Activated naive CD8-positive, alpha-beta T cell treated with anti-CD3 and anti-CD28 coated beads for 36 hours (primary cell): ENCODE measurements at regions not wholly inside any gene's neighbourhood (a gene's known extent, or its start where the extent isn't known, plus 50 kb on each side); places are given as distances from the start of the nearest gene placed in this dataset.
"Not testable (repeated sequence)": the region's sequence is repeated elsewhere in the genome, so short reads cannot be mapped to it uniquely, and the experiment has no call there.

Source experiments
- DNase-seq: peaks from one replicate; pipeline ENCODE4 v3.0.0; 2021
- H3K27ac Mint-ChIP-seq: one replicate; pipeline ENCODE4 v1.8.0; 2022; ENCODE audit warnings: mild to moderate bottlenecking, moderate library complexity, mixed read lengths
- H3K27me3 Mint-ChIP-seq: one replicate; pipeline ENCODE4 v1.8.0; 2022; ENCODE audit warnings: mild to moderate bottlenecking, mixed read lengths
- H3K36me3 Mint-ChIP-seq: one replicate; pipeline ENCODE4 v1.8.0; 2021; ENCODE audit warnings: mild to moderate bottlenecking, mixed read lengths
- H3K4me1 Mint-ChIP-seq: one replicate; pipeline ENCODE4 v1.8.0; 2021; ENCODE audit warnings: mixed read lengths
- H3K4me3 Mint-ChIP-seq: one replicate; pipeline ENCODE4 v1.8.0; 2022; ENCODE audit warnings: mild to moderate bottlenecking, moderate library complexity, mixed read lengths
- H3K9me3 Mint-ChIP-seq: one replicate; pipeline ENCODE4 v1.8.0; 2022; ENCODE audit warnings: mixed read lengths

DNA sequence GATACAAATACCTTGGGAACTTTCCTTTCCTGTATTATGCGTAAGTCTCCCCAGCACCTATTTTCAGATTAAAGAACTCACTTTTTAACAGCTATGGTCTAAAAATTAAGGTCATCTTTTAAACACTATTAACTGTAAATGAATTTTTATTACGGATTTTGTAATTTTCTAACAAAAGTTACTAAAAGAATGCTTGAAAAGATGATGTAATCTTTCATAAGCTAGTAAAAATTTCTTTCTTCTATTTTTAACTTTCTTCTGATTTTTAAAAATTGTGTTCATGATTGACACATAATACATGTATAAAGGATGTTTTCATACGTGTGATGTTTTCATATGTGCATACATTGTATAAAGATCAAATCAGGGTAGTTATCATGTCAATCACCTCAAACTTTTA lies 291.2 kb upstream of the MBL2 start:
- no peaks in the 10 kb centered on the region for H3K27me3 Mint-ChIP-seq
- no peaks in the 10 kb centered on the region for H3K36me3 Mint-ChIP-seq
- no peak for DNase-seq
- H3K9me3 Mint-ChIP-seq = peaks cover 4% of the 10 kb centered on the region
- no peak overlapping the region for H3K4me3 Mint-ChIP-seq
- H3K27ac Mint-ChIP-seq = no peak overlapping the region
- no peaks in the 10 kb centered on the region for H3K4me1 Mint-ChIP-seq

GRCh38 chr10:53052521-53053164 lies 280.1 kb upstream of the MBL2 start:
- no peak for DNase-seq
- H3K36me3 Mint-ChIP-seq = no peaks in the 10 kb centered on the region
- H3K4me1 Mint-ChIP-seq = no peaks in the 10 kb centered on the region
- no peaks in the 10 kb centered on the region for H3K9me3 Mint-ChIP-seq
- H3K27me3 Mint-ChIP-seq = no peaks in the 10 kb centered on the region
- H3K4me3 Mint-ChIP-seq = no peak overlapping the region
- no peak overlapping the region for H3K27ac Mint-ChIP-seq

- no peaks in the 10 kb centered on the region for H3K27me3 Mint-ChIP-seq
- no peak for DNase-seq
- H3K36me3 Mint-ChIP-seq = no peaks in the 10 kb centered on the region
- H3K4me3 Mint-ChIP-seq = no peak overlapping the region
- no peaks in the 10 kb centered on the region for H3K9me3 Mint-ChIP-seq
- H3K27ac Mint-ChIP-seq = no peak overlapping the region
- H3K4me1 Mint-ChIP-seq = no peaks in the 10 kb centered on the region
These were observed 272.7 kb upstream of the MBL2 start for GRCh38 chr10:53045315-53045714.

- not testable (repeated sequence) for DNase-seq, H3K27ac Mint-ChIP-seq, H3K36me3 Mint-ChIP-seq, H3K4me1 Mint-ChIP-seq, H3K9me3 Mint-ChIP-seq, H3K4me3 Mint-ChIP-seq, H3K27me3 Mint-ChIP-seq
These were observed 263.2 kb upstream of the MBL2 start for GRCh38 chr10:53035823-53036222.

DNA sequence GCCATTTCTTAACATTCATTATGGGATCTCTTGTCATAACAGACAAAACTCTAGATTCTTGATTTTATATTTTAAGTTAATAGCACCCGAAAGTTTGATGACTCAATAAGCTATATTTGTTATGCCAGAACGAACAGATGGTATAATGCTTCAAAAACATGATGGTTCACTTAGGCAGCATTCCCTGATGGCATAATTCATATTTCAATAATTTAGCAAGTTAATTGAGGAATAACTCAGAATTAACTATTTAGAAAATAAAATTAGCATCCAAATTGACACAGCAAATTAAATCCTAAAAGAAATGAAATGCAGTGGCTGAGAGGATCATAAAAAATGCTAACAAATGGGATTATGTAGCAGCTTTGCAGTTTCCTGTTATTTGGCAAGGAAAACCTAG lies 260.8 kb upstream of the MBL2 start:
- no peaks in the 10 kb centered on the region for H3K4me1 Mint-ChIP-seq
- DNase-seq = no peak
- H3K27ac Mint-ChIP-seq = no peak overlapping the region
- no peaks in the 10 kb centered on the region for H3K36me3 Mint-ChIP-seq
- no peaks in the 10 kb centered on the region for H3K27me3 Mint-ChIP-seq
- H3K4me3 Mint-ChIP-seq = no peak overlapping the region
- no peaks in the 10 kb centered on the region for H3K9me3 Mint-ChIP-seq

DNA sequence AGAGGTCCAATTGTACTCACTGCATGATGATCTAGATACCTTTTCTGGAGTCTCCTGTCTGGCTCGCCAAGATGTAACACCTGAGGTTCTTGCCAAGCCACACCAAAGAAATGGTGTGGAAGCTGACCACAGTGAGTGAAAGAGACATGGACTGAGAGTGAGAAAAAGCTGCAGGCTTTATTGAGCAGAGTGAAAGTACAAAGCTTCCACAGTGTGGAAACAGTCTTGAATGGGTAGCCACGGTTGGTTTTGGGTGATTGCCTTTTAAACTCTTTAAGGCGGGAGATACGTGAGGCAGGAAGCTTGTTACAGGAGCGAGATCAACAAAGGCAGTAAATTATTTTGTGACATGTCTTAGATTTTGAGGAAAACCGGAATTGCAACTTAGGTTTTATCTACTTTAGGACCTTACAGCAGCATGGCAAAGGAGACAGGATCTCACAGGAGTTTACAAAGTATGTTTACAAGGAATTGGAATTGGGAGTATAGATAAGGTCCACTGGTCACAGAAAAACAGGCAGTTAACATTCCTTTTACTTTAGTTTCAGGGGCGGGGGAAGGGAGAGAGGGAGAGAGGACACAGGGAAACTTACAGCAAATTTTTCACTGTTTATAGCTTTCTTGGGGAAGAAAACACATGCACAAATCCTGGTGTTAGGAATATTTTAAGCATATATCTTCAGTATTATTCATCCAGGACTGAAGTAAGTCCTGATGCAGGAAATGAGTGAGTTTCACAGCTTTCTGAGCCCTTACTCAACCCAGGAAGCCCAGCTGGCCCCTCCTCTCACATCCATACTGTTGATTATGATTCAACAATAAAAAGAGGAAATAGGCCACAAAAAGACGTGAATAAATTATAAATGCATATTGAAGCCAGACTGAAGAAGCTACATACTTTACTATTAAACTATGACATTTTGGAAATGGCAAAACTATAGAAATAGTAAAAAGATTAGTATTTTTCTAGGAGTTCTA lies 257.6 kb upstream of the MBL2 start:
- not testable (repeated sequence) for H3K27me3 Mint-ChIP-seq, H3K27ac Mint-ChIP-seq, H3K9me3 Mint-ChIP-seq, H3K4me1 Mint-ChIP-seq, H3K36me3 Mint-ChIP-seq, H3K4me3 Mint-ChIP-seq, DNase-seq

- no peak overlapping the region for H3K4me3 Mint-ChIP-seq
- H3K36me3 Mint-ChIP-seq = no peaks in the 10 kb centered on the region
- H3K9me3 Mint-ChIP-seq = no peaks in the 10 kb centered on the region
- DNase-seq = no peak
- no peak overlapping the region for H3K27ac Mint-ChIP-seq
- no peaks in the 10 kb centered on the region for H3K4me1 Mint-ChIP-seq
- no peaks in the 10 kb centered on the region for H3K27me3 Mint-ChIP-seq
These were observed 256.9 kb upstream of the MBL2 start for GRCh38 chr10:53029449-53029848.

DNA sequence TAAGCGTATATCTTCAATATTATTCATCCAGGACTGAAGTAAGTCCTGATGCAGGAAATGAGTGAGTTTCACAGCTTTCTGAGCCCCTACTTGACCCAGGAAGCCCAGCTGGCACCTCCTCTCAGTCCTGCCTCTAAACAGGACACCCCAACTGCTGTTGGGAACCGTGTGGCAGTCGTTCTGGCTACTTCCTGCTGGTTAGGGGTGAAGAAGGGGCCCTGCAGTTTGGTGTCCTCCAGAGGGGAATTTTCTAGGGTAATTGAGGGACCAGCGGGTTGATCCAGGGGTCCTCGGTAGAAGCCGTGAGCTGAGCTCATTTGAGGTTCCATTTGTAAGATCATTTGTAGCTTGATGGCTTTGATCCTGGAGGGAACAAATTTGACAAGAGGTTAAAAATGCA lies 253.2 kb upstream of the MBL2 start:
- not testable (repeated sequence) for H3K27me3 Mint-ChIP-seq, DNase-seq, H3K4me1 Mint-ChIP-seq, H3K4me3 Mint-ChIP-seq, H3K9me3 Mint-ChIP-seq, H3K36me3 Mint-ChIP-seq, H3K27ac Mint-ChIP-seq

GRCh38 chr10:53025172-53025711 lies 252.7 kb upstream of the MBL2 start:
- Mint-ChIP-seq H3K27me3 (no peaks in the 10 kb centered on the region), H3K36me3 (no peaks in the 10 kb centered on the region), H3K4me1 (no peaks in the 10 kb centered on the region), H3K9me3 (no peaks in the 10 kb centered on the region), H3K27ac (no peak overlapping the region), H3K4me3 (no peak overlapping the region)
- DNase-seq = no peak

- H3K4me1 Mint-ChIP-seq = no peaks in the 10 kb centered on the region
- H3K27ac Mint-ChIP-seq = no peak overlapping the region
- no peaks in the 10 kb centered on the region for H3K9me3 Mint-ChIP-seq
- no peaks in the 10 kb centered on the region for H3K36me3 Mint-ChIP-seq
- no peaks in the 10 kb centered on the region for H3K27me3 Mint-ChIP-seq
- no peak for DNase-seq
- no peak overlapping the region for H3K4me3 Mint-ChIP-seq
These were observed 250.8 kb upstream of the MBL2 start for GRCh38 chr10:53023411-53023810.

GRCh38 chr10:53022611-53023088 lies 250.1 kb upstream of the MBL2 start:
- H3K36me3 Mint-ChIP-seq = no peaks in the 10 kb centered on the region
- H3K9me3 Mint-ChIP-seq = no peaks in the 10 kb centered on the region
- no peaks in the 10 kb centered on the region for H3K4me1 Mint-ChIP-seq
- H3K27me3 Mint-ChIP-seq = no peaks in the 10 kb centered on the region
- H3K27ac Mint-ChIP-seq = no peak overlapping the region
- no peak overlapping the region for H3K4me3 Mint-ChIP-seq
- no peak for DNase-seq

- Mint-ChIP-seq H3K27ac (no peak overlapping the region), H3K36me3 (no peaks in the 10 kb centered on the region), H3K4me3 (no peak overlapping the region), H3K4me1 (no peaks in the 10 kb centered on the region), H3K9me3 (peaks cover 3% of the 10 kb centered on the region), H3K27me3 (no peaks in the 10 kb centered on the region)
- DNase-seq = no peak
These were observed 240.7 kb upstream of the MBL2 start for GRCh38 chr10:53013201-53013810.

- Mint-ChIP-seq H3K9me3 (peaks cover 4% of the 10 kb centered on the region), H3K36me3 (no peaks in the 10 kb centered on the region), H3K4me3 (no peak overlapping the region), H3K27ac (no peak overlapping the region), H3K27me3 (no peaks in the 10 kb centered on the region), H3K4me1 (no peaks in the 10 kb centered on the region)
- DNase-seq = no peak
These were observed 237.7 kb upstream of the MBL2 start for GRCh38 chr10:53009961-53010907.

- no peaks in the 10 kb centered on the region for H3K27me3 Mint-ChIP-seq
- H3K27ac Mint-ChIP-seq = no peak overlapping the region
- no peak for DNase-seq
- H3K36me3 Mint-ChIP-seq = no peaks in the 10 kb centered on the region
- H3K9me3 Mint-ChIP-seq = peaks cover 4% of the 10 kb centered on the region
- no peaks in the 10 kb centered on the region for H3K4me1 Mint-ChIP-seq
- no peak overlapping the region for H3K4me3 Mint-ChIP-seq
These were observed 234.9 kb upstream of the MBL2 start for GRCh38 chr10:53007527-53007842.
